HG03066 (cell line): ENCODE measurements at regions not wholly inside any gene's neighbourhood (a gene's known extent, or its start where the extent isn't known, plus 50 kb on each side); places are given as distances from the start of the nearest gene placed in this dataset.
"Not testable (repeated sequence)": the region's sequence is repeated elsewhere in the genome, so short reads cannot be mapped to it uniquely, and the experiment has no call there.

ENCODE experiments used
- ATAC-seq: cut with Tn5 transposase; IDR thresholded peaks from one replicate; pipeline ENCODE4 v1.9.1; 2021; ENCODE audit warnings: low read depth; ENCODE audit not compliant: unreplicated experiment

GRCh38 chr13:94827566-94827965 lies 115.2 kb upstream of the SOX21 start:
- no peak for ATAC-seq

- ATAC-seq: no peak
These were observed 113.2 kb upstream of the SOX21 start for GRCh38 chr13:94825507-94825906.

GRCh38 chr13:94824601-94825000 lies 112.3 kb upstream of the SOX21 start:
- no peak for ATAC-seq

GRCh38 chr13:94822356-94822755 lies 110.0 kb upstream of the SOX21 start:
- no peak for ATAC-seq

- no peak for ATAC-seq
These were observed 103.9 kb upstream of the SOX21 start for GRCh38 chr13:94816256-94816655.

GRCh38 chr13:94813920-94814475 lies 101.7 kb upstream of the SOX21 start:
- ATAC-seq: peak; percentile 92

GRCh38 chr13:94811753-94812152 lies 99.4 kb upstream of the SOX21 start:
- ATAC-seq: no peak

- ATAC-seq: no peak
These were observed 88.1 kb upstream of the SOX21 start for GRCh38 chr13:94800423-94800822.

- ATAC-seq: no peak
These were observed 87.0 kb upstream of the SOX21 start for GRCh38 chr13:94799299-94799698.

GRCh38 chr13:94798738-94799137 lies 86.4 kb upstream of the SOX21 start:
- no peak for ATAC-seq

- no peak for ATAC-seq
These were observed 82.9 kb upstream of the SOX21 start for GRCh38 chr13:94795292-94795691.

- ATAC-seq: not testable (repeated sequence)
These were observed 73.9 kb upstream of the SOX21 start for GRCh38 chr13:94786246-94786645.

GRCh38 chr13:94784066-94784465 lies 71.7 kb upstream of the SOX21 start:
- no peak for ATAC-seq

- ATAC-seq: no peak
These were observed 71.1 kb upstream of the SOX21 start for GRCh38 chr13:94783489-94783888.

- ATAC-seq: no peak
These were observed 68.1 kb upstream of the SOX21 start for GRCh38 chr13:94780421-94780820.

GRCh38 chr13:94778986-94779385 lies 66.6 kb upstream of the SOX21 start:
- ATAC-seq: no peak

- no peak for ATAC-seq
These were observed 66.2 kb upstream of the SOX21 start for GRCh38 chr13:94778585-94778984.

GRCh38 chr13:94776956-94777355 lies 64.6 kb upstream of the SOX21 start:
- ATAC-seq: no peak

- ATAC-seq: no peak
These were observed 64.0 kb upstream of the SOX21 start for GRCh38 chr13:94776300-94776699.

GRCh38 chr13:94765814-94766213 lies 53.5 kb upstream of the SOX21 start:
- no peak for ATAC-seq

- no peak for ATAC-seq
These were observed 52.4 kb upstream of the SOX21 start for GRCh38 chr13:94764576-94765321.
